ENCODE measurements at regions not wholly inside any gene's neighbourhood (a gene's known extent, or its start where the extent isn't known, plus 50 kb on each side); places are given as distances from the start of the nearest gene placed in this dataset.
"Not testable (repeated sequence)": the region's sequence is repeated elsewhere in the genome, so short reads cannot be mapped to it uniquely, and the experiment has no call there.

- Histone ChIP-seq H3K27ac (ENCODE audit: low read depth, low read length) (no peak overlapping the region), H3K4me3 (ENCODE audit: low read length in 3 of 3) (no peak overlapping the region), H3K9ac (ENCODE audit: low read depth in 1 of 3, low read length in 3 of 3) (no peak overlapping the region), H3K4me1 (ENCODE audit: control insufficient read depth in 3 of 3, insufficient read depth in 3 of 3, low read length in 3 of 3) (no peaks in the 10 kb centered on the region), H3K27me3 (ENCODE audit: control insufficient read depth in 3 of 3, insufficient read depth in 3 of 3, low read length in 3 of 3) (no peaks in the 10 kb centered on the region), H3K36me3 (ENCODE audit: control insufficient read depth in 3 of 3, insufficient read depth in 3 of 3, low read length in 3 of 3) (no peaks in the 10 kb centered on the region), H3K9me3 (ENCODE audit: control insufficient read depth in 3 of 3, low read length in 3 of 3) (peaks cover 0 to 6% (median 0%) of the 10 kb centered on the region in 3 donors)
Observed at GRCh38 chr17:31622500-31622899, 231.0 kb downstream of the RAB11FIP4 start.

- Histone ChIP-seq H3K4me3 (ENCODE audit: low read length in 3 of 3) (no peak overlapping the region), H3K4me1 (ENCODE audit: control insufficient read depth in 3 of 3, insufficient read depth in 3 of 3, low read length in 3 of 3) (no peaks in the 10 kb centered on the region), H3K27ac (ENCODE audit: low read depth, low read length) (no peak overlapping the region), H3K9ac (ENCODE audit: low read depth in 1 of 3, low read length in 3 of 3) (no peak overlapping the region), H3K27me3 (ENCODE audit: control insufficient read depth in 3 of 3, insufficient read depth in 3 of 3, low read length in 3 of 3) (no peaks in the 10 kb centered on the region), H3K9me3 (ENCODE audit: control insufficient read depth in 3 of 3, low read length in 3 of 3) (peaks cover 0 to 6% (median 0%) of the 10 kb centered on the region in 3 donors), H3K36me3 (ENCODE audit: control insufficient read depth in 3 of 3, insufficient read depth in 3 of 3, low read length in 3 of 3) (no peaks in the 10 kb centered on the region)
Observed at GRCh38 chr17:31621566-31621965, 230.1 kb downstream of the RAB11FIP4 start.

GRCh38 chr17:31611053-31611452 is 219.6 kb downstream of the RAB11FIP4 start:
- H3K27ac ChIP-seq (ENCODE audit: low read depth, low read length); H3K4me3 ChIP-seq (ENCODE audit: low read length in 3 of 3); H3K36me3 ChIP-seq (ENCODE audit: control insufficient read depth in 3 of 3, insufficient read depth in 3 of 3, low read length in 3 of 3); H3K9me3 ChIP-seq (ENCODE audit: control insufficient read depth in 3 of 3, low read length in 3 of 3); H3K4me1 ChIP-seq (ENCODE audit: control insufficient read depth in 3 of 3, insufficient read depth in 3 of 3, low read length in 3 of 3); H3K27me3 ChIP-seq (ENCODE audit: control insufficient read depth in 3 of 3, insufficient read depth in 3 of 3, low read length in 3 of 3); H3K9ac ChIP-seq (ENCODE audit: low read depth in 1 of 3, low read length in 3 of 3): not testable (repeated sequence)

- Histone ChIP-seq H3K27me3 (ENCODE audit: control insufficient read depth in 3 of 3, insufficient read depth in 3 of 3, low read length in 3 of 3) (no peaks in the 10 kb centered on the region), H3K36me3 (ENCODE audit: control insufficient read depth in 3 of 3, insufficient read depth in 3 of 3, low read length in 3 of 3) (no peaks in the 10 kb centered on the region), H3K27ac (ENCODE audit: low read depth, low read length) (no peak overlapping the region), H3K4me1 (ENCODE audit: control insufficient read depth in 3 of 3, insufficient read depth in 3 of 3, low read length in 3 of 3) (no peaks in the 10 kb centered on the region), H3K4me3 (ENCODE audit: low read length in 3 of 3) (no peak overlapping the region), H3K9ac (ENCODE audit: low read depth in 1 of 3, low read length in 3 of 3) (no peak overlapping the region), H3K9me3 (ENCODE audit: control insufficient read depth in 3 of 3, low read length in 3 of 3) (no peaks in the 10 kb centered on the region)
Observed at GRCh38 chr17:31609996-31610910, 218.8 kb downstream of the RAB11FIP4 start.

GRCh38 chr17:31609331-31609730 is 217.9 kb downstream of the RAB11FIP4 start:
- Histone ChIP-seq H3K27ac (ENCODE audit: low read depth, low read length) (no peak overlapping the region), H3K4me1 (ENCODE audit: control insufficient read depth in 3 of 3, insufficient read depth in 3 of 3, low read length in 3 of 3) (no peaks in the 10 kb centered on the region), H3K27me3 (ENCODE audit: control insufficient read depth in 3 of 3, insufficient read depth in 3 of 3, low read length in 3 of 3) (no peaks in the 10 kb centered on the region), H3K4me3 (ENCODE audit: low read length in 3 of 3) (no peak overlapping the region), H3K9ac (ENCODE audit: low read depth in 1 of 3, low read length in 3 of 3) (no peak overlapping the region), H3K9me3 (ENCODE audit: control insufficient read depth in 3 of 3, low read length in 3 of 3) (no peaks in the 10 kb centered on the region), H3K36me3 (ENCODE audit: control insufficient read depth in 3 of 3, insufficient read depth in 3 of 3, low read length in 3 of 3) (no peaks in the 10 kb centered on the region)

- no peak overlapping the region for H3K27ac ChIP-seq (ENCODE audit: low read depth, low read length)
- H3K4me1 ChIP-seq (ENCODE audit: control insufficient read depth in 3 of 3, insufficient read depth in 3 of 3, low read length in 3 of 3), result no peaks in the 10 kb centered on the region
- no peaks in the 10 kb centered on the region for H3K36me3 ChIP-seq (ENCODE audit: control insufficient read depth in 3 of 3, insufficient read depth in 3 of 3, low read length in 3 of 3)
- H3K9me3 ChIP-seq (ENCODE audit: control insufficient read depth in 3 of 3, low read length in 3 of 3), result no peaks in the 10 kb centered on the region
- no peak overlapping the region for H3K9ac ChIP-seq (ENCODE audit: low read depth in 1 of 3, low read length in 3 of 3)
- no peak overlapping the region for H3K4me3 ChIP-seq (ENCODE audit: low read length in 3 of 3)
- H3K27me3 ChIP-seq (ENCODE audit: control insufficient read depth in 3 of 3, insufficient read depth in 3 of 3, low read length in 3 of 3), result no peaks in the 10 kb centered on the region
Observed at GRCh38 chr17:31608659-31609254, 217.3 kb downstream of the RAB11FIP4 start.

- H3K27me3 ChIP-seq (ENCODE audit: control insufficient read depth in 3 of 3, insufficient read depth in 3 of 3, low read length in 3 of 3), result no peaks in the 10 kb centered on the region
- H3K4me3 ChIP-seq (ENCODE audit: low read length in 3 of 3), result no peak overlapping the region
- H3K27ac ChIP-seq (ENCODE audit: low read depth, low read length), result no peak overlapping the region
- no peaks in the 10 kb centered on the region for H3K4me1 ChIP-seq (ENCODE audit: control insufficient read depth in 3 of 3, insufficient read depth in 3 of 3, low read length in 3 of 3)
- no peak overlapping the region for H3K9ac ChIP-seq (ENCODE audit: low read depth in 1 of 3, low read length in 3 of 3)
- no peaks in the 10 kb centered on the region for H3K36me3 ChIP-seq (ENCODE audit: control insufficient read depth in 3 of 3, insufficient read depth in 3 of 3, low read length in 3 of 3)
- no peaks in the 10 kb centered on the region for H3K9me3 ChIP-seq (ENCODE audit: control insufficient read depth in 3 of 3, low read length in 3 of 3)
Observed at GRCh38 chr17:31605761-31606160, 214.3 kb downstream of the RAB11FIP4 start.

GRCh38 chr17:31604936-31605335 is 213.5 kb downstream of the RAB11FIP4 start:
- no peaks in the 10 kb centered on the region for H3K4me1 ChIP-seq (ENCODE audit: control insufficient read depth in 3 of 3, insufficient read depth in 3 of 3, low read length in 3 of 3)
- no peak overlapping the region for H3K27ac ChIP-seq (ENCODE audit: low read depth, low read length)
- no peaks in the 10 kb centered on the region for H3K27me3 ChIP-seq (ENCODE audit: control insufficient read depth in 3 of 3, insufficient read depth in 3 of 3, low read length in 3 of 3)
- H3K9ac ChIP-seq (ENCODE audit: low read depth in 1 of 3, low read length in 3 of 3), result no peak overlapping the region
- H3K4me3 ChIP-seq (ENCODE audit: low read length in 3 of 3), result no peak overlapping the region
- H3K9me3 ChIP-seq (ENCODE audit: control insufficient read depth in 3 of 3, low read length in 3 of 3), result no peaks in the 10 kb centered on the region
- no peaks in the 10 kb centered on the region for H3K36me3 ChIP-seq (ENCODE audit: control insufficient read depth in 3 of 3, insufficient read depth in 3 of 3, low read length in 3 of 3)

- H3K4me3 ChIP-seq (ENCODE audit: low read length in 3 of 3); H3K9ac ChIP-seq (ENCODE audit: low read depth in 1 of 3, low read length in 3 of 3); H3K27ac ChIP-seq (ENCODE audit: low read depth, low read length); H3K36me3 ChIP-seq (ENCODE audit: control insufficient read depth in 3 of 3, insufficient read depth in 3 of 3, low read length in 3 of 3); H3K27me3 ChIP-seq (ENCODE audit: control insufficient read depth in 3 of 3, insufficient read depth in 3 of 3, low read length in 3 of 3); H3K9me3 ChIP-seq (ENCODE audit: control insufficient read depth in 3 of 3, low read length in 3 of 3): not testable (repeated sequence)
- H3K4me1 ChIP-seq (ENCODE audit: control insufficient read depth in 3 of 3, insufficient read depth in 3 of 3, low read length in 3 of 3), result peaks cover 20 to 24% (median 21%) of the 10 kb centered on the region in 3 donors
Observed at GRCh38 chr17:31600144-31600543, 208.7 kb downstream of the RAB11FIP4 start.

GRCh38 chr17:31598921-31599571 is 207.6 kb downstream of the RAB11FIP4 start:
- Histone ChIP-seq H3K9ac (ENCODE audit: low read depth in 1 of 3, low read length in 3 of 3) (no peak overlapping the region), H3K36me3 (ENCODE audit: control insufficient read depth in 3 of 3, insufficient read depth in 3 of 3, low read length in 3 of 3) (peaks cover 0 to 3% (median 0%) of the 10 kb centered on the region in 3 donors), H3K9me3 (ENCODE audit: control insufficient read depth in 3 of 3, low read length in 3 of 3) (no peaks in the 10 kb centered on the region), H3K27me3 (ENCODE audit: control insufficient read depth in 3 of 3, insufficient read depth in 3 of 3, low read length in 3 of 3) (no peaks in the 10 kb centered on the region), H3K27ac (ENCODE audit: low read depth, low read length) (no peak overlapping the region), H3K4me1 (ENCODE audit: control insufficient read depth in 3 of 3, insufficient read depth in 3 of 3, low read length in 3 of 3) (peaks cover 24 to 30% (median 25%) of the 10 kb centered on the region in 3 donors), H3K4me3 (ENCODE audit: low read length in 3 of 3) (no peak overlapping the region)
